Rectal smooth muscle tissue (tissue), 1 donor: ENCODE measurements at regions not wholly inside any gene's neighbourhood (a gene's known extent, or its start where the extent isn't known, plus 50 kb on each side); places are given as distances from the start of the nearest gene placed in this dataset.
"Not testable (repeated sequence)": the region's sequence is repeated elsewhere in the genome, so short reads cannot be mapped to it uniquely, and the experiment has no call there.

Experiments
- H3K27ac ChIP-seq: one replicate; pipeline ENCODE4 v1.7.0; 2013; ENCODE audit warnings: low read depth, low read length, inconsistent platforms
- H3K27me3 ChIP-seq: one replicate; pipeline ENCODE4 v1.7.0; 2013; ENCODE audit warnings: low read length; ENCODE audit not compliant: control insufficient read depth, insufficient read depth
- H3K36me3 ChIP-seq: one replicate; pipeline ENCODE4 v1.7.0; 2013; ENCODE audit warnings: low read length; ENCODE audit not compliant: control insufficient read depth, insufficient read depth
- H3K4me1 ChIP-seq: one replicate; pipeline ENCODE4 v1.7.0; 2013; ENCODE audit warnings: low read length; ENCODE audit not compliant: control insufficient read depth, insufficient read depth
- H3K4me3 ChIP-seq: one replicate; pipeline ENCODE4 v1.7.0; 2013; ENCODE audit warnings: low read length
- H3K9ac ChIP-seq: one replicate; pipeline ENCODE4 v1.7.0; 2013; ENCODE audit warnings: low read length

DNA sequence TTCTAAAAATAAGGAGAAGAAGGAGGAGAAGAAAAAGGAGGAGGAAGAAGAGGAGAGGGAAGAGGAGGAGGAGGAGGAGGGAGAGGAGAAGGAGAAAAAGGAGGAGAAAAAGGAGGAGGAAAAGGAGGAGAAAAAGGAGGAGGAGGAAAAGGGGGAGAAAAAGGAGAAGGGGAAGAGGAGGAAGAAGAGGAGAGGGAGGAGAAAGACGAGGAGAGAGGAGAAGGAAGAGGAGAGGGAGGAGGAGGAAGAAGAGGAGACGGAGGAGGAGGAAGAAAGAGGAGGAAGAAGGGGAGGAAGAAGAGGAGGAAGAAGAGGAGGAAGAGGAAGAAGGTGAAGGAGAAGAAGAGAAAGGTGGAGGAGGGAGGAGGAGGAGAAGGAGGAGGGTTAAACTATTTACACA lies 210.2 kb upstream of the TRPM3 start:
- H3K9ac ChIP-seq = no peak overlapping the region
- H3K4me1 ChIP-seq = no peaks in the 10 kb centered on the region
- no peak overlapping the region for H3K4me3 ChIP-seq
- H3K36me3 ChIP-seq = no peaks in the 10 kb centered on the region
- H3K27ac ChIP-seq = no peak overlapping the region
- H3K27me3 ChIP-seq = no peaks in the 10 kb centered on the region

DNA sequence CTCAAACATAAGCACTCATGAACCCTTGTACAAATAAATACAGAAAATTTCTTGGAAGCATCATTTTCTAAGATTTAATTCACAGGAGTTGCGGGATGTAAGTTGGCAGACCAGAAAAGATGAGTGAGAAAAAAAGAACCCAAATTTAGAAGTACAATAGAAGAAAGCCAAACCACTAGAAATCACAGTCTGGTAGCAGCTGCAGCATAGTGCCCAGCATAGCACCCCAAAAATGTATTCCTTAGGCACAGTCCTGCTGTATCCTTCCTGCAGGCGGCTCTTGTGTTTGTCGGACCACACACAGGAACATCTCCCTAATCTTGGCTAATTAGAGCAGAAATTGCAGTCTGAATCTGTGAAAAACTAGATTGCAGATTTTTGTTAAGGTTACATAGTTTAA lies 208.5 kb upstream of the TRPM3 start:
- Histone ChIP-seq H3K4me3 (no peak overlapping the region), H3K36me3 (no peaks in the 10 kb centered on the region), H3K4me1 (no peaks in the 10 kb centered on the region), H3K9ac (no peak overlapping the region), H3K27ac (no peak overlapping the region), H3K27me3 (no peaks in the 10 kb centered on the region)

DNA sequence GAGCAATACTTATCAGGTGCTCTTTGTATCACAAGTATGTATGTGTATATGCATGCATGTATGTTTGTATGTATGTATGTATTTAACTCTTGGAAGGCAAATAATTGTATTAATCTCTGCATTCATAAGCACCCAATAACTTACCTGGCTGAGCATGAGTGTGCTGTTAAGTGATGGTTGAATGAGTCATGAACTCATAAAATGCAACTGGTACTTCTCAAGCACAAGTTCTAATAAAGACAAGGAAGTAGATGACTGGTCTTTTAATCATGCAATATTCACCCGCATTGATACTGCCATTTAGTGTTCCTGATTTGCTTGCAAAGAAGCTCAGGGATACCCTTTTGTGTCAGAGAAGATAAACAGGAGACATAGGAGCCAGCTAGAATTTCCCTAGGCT lies 204.9 kb upstream of the TRPM3 start:
- H3K9ac ChIP-seq = no peak overlapping the region
- no peak overlapping the region for H3K27ac ChIP-seq
- no peaks in the 10 kb centered on the region for H3K4me1 ChIP-seq
- H3K36me3 ChIP-seq = no peaks in the 10 kb centered on the region
- H3K27me3 ChIP-seq = no peaks in the 10 kb centered on the region
- H3K4me3 ChIP-seq = no peak overlapping the region

DNA sequence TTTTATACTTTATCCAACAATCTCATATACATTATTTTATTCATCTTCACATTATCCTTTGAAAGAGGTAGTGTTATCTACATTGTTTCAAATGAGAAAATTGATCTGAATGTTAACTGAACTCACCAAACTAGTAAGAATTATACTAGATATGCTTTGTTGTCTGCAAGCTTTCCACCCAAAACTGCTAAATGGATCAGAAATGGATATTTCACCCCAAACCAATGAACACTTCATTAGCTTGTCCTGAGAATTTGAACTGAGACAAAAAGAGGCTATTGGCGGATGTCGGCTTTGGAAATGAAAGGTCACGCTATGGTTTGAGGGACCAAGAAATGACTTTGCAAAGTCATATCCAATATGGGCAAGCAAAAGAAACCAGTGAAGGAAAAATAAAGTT lies 201.9 kb upstream of the TRPM3 start:
- no peaks in the 10 kb centered on the region for H3K4me1 ChIP-seq
- no peak overlapping the region for H3K27ac ChIP-seq
- H3K4me3 ChIP-seq = no peak overlapping the region

DNA sequence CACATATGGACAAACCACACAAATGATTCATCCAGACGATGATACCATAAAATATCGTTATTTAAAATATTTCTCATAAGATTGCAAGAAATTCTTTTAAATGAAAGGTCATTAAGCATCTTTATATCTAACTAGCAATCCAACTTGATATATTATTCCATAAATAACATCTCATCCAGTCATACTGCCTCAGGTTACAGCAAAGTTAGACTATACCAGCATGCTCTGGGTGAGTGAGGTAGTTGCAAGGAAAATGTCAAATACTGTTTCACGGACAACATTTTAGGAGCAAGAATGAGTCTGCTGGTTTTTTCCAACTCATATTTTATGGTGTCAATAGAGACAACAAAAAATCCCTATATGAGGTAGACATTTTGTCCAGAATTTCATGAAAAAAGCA lies 200.9 kb upstream of the TRPM3 start:
- Histone ChIP-seq H3K27ac (no peak overlapping the region), H3K9ac (no peak overlapping the region), H3K36me3 (no peaks in the 10 kb centered on the region), H3K4me1 (no peaks in the 10 kb centered on the region), H3K27me3 (no peaks in the 10 kb centered on the region), H3K4me3 (no peak overlapping the region)

More for the DNA sequence above, 201.9 kb upstream of the TRPM3 start:
- no peaks in the 10 kb centered on the region for H3K36me3 ChIP-seq
- no peak overlapping the region for H3K9ac ChIP-seq
- no peaks in the 10 kb centered on the region for H3K27me3 ChIP-seq

DNA sequence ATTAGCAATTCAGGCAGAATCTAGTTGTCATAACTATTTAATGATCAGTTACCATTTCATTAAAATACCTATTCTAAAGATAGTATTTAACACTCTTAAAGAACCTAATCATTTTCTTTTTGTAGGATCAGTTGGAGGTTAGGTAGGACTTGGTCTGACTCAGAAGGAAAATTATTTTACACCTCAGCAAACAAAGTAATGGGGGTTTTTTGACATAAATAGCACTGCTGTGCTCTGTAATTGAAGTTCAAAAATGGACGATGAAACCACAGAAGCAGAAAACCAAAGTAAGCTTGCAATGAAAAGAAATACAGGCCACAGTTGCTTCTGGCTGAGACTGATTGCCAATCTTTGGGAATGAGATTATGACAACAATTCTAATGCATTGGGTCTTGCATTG lies 187.0 kb upstream of the TRPM3 start:
- Histone ChIP-seq H3K36me3 (no peaks in the 10 kb centered on the region), H3K27me3 (no peaks in the 10 kb centered on the region), H3K9ac (no peak overlapping the region), H3K4me1 (no peaks in the 10 kb centered on the region), H3K27ac (no peak overlapping the region), H3K4me3 (no peak overlapping the region)

DNA sequence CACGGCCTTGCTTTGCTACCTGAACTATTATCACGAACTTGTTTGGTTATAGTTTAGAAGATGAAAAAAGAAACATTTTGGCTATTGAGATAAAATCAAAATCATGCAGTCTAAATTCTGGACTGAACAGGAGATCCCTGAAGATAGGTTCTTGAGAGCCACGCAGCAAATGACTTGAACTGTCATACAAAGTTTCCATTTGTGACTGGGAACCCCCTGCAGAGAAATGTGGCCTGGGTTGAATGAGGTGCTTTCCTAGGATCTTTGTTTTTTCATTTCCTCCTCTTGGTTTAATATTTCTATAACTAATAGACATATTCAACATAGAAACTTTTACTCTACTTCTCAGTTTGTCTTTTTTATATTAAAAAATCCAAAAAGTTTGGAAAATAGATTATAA lies 184.7 kb upstream of the TRPM3 start:
- no peaks in the 10 kb centered on the region for H3K27me3 ChIP-seq
- no peak overlapping the region for H3K9ac ChIP-seq
- H3K4me3 ChIP-seq = no peak overlapping the region
- no peak overlapping the region for H3K27ac ChIP-seq
- H3K36me3 ChIP-seq = no peaks in the 10 kb centered on the region
- H3K4me1 ChIP-seq = no peaks in the 10 kb centered on the region

DNA sequence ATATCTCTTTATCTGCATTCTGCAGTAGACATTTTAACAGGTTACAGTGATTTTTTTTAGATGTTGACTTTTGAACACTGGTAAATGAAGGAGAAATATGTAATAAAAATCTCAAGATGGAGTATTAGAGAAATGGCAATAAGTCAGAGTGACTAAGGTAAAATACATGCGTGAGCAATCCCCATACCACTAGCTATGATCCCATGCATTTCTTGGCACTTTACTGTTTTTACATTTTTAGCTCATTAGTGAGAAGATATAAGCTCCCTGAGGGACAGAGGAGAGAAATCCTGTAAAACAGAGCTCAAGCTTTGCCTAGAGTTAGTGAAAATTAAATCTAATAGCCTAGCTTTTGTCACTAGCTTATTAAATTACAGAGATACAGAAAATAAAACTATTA lies 181.9 kb upstream of the TRPM3 start:
- H3K36me3 ChIP-seq = no peaks in the 10 kb centered on the region
- no peaks in the 10 kb centered on the region for H3K4me1 ChIP-seq
- no peak overlapping the region for H3K27ac ChIP-seq
- H3K27me3 ChIP-seq = no peaks in the 10 kb centered on the region
- H3K4me3 ChIP-seq = no peak overlapping the region
- no peak overlapping the region for H3K9ac ChIP-seq

DNA sequence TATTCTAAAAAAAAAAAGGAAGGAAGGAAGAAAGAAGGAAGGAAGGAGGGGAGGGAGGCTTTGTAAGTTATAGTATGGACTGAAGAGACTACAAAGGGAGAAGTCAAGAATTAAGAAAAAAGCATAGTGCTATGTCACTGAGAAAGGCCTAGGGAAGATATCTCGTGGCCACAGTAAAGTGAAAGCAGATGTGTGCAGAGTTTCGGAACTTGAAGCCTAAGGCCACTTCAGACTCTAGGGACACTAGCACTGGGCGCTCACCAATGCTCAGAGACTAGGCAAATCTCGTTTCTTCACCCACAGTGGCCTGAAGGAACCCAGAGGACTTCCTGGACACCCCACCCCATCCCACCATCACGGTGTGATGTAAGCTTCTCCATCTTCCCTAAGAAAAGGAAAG lies 181.4 kb upstream of the TRPM3 start:
- H3K27ac ChIP-seq = no peak overlapping the region
- no peaks in the 10 kb centered on the region for H3K4me1 ChIP-seq

DNA sequence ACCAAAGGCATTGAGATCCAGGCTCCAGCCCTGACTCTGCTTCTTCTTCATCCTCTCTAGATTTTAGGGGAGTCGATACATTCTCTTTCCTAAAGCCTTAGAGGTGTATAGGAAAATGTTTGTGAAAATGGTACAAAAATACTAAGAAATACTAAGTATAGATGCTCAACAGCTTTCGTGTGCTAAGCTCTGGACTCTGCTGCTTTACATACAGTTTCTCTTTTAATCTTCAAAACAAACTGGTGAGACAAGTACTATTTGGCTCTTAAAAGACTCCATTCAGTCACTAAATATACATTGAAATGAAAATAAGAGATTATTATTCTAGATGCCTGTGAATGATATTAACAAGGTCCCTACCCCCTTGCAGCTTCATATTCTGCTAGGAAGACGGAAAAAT lies 174.5 kb upstream of the TRPM3 start:
- no peaks in the 10 kb centered on the region for H3K27me3 ChIP-seq

More for the DNA sequence above, 181.4 kb upstream of the TRPM3 start:
- Histone ChIP-seq H3K36me3 (no peaks in the 10 kb centered on the region), H3K9ac (no peak overlapping the region), H3K27me3 (no peaks in the 10 kb centered on the region), H3K4me3 (no peak overlapping the region)

DNA sequence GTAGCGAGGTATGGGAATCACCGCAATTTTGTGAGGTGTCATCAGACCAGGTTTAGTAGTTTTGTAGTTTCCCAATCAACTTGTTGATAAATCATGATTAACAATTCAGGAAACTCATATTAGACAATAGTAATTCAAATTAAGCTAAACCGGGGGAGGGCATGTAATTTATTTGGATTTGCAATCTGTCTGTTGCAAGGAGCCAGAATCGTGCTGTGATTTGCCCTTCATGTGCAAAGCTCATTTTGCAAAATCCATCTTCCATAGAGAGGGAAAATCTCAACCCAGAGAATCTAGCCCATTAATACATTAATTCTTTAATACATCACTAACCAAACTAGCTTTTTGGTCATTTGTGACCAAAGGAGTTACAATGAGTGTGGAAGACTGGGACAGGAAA lies 164.7 kb upstream of the TRPM3 start:
- Histone ChIP-seq H3K36me3 (no peaks in the 10 kb centered on the region), H3K4me1 (no peaks in the 10 kb centered on the region), H3K27ac (no peak overlapping the region), H3K9ac (no peak overlapping the region), H3K27me3 (no peaks in the 10 kb centered on the region), H3K4me3 (no peak overlapping the region)

More for the DNA sequence above, 174.5 kb upstream of the TRPM3 start:
- H3K9ac ChIP-seq = no peak overlapping the region
- H3K36me3 ChIP-seq = no peaks in the 10 kb centered on the region
- no peak overlapping the region for H3K27ac ChIP-seq
- H3K4me1 ChIP-seq = no peaks in the 10 kb centered on the region
- no peak overlapping the region for H3K4me3 ChIP-seq

DNA sequence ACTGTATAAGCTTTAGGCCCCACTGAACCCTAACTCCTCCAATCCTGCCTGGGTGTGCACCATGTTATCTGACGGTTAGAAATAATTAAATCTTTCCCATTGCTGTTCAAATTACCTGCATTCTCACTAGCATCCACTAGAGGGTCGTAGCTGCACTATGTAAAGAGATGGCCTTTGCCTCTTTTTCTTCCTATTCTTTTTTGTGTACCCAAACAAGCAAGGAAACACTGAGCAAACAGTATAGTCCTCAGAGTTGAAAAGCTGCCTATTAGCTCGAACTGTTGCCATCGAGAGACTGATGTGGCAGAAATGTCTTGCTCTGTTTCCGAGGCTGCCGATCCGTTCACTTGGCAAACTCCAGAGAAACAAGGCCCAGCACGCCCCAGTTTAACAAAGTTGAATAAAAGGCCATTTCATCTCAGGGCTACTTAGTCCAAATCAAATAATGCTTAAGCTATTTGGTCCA lies 163.8 kb upstream of the TRPM3 start:
- H3K4me3 ChIP-seq = no peak overlapping the region
- H3K27me3 ChIP-seq = no peaks in the 10 kb centered on the region
- no peaks in the 10 kb centered on the region for H3K36me3 ChIP-seq
- no peak overlapping the region for H3K27ac ChIP-seq
- no peak overlapping the region for H3K9ac ChIP-seq
- H3K4me1 ChIP-seq = no peaks in the 10 kb centered on the region

DNA sequence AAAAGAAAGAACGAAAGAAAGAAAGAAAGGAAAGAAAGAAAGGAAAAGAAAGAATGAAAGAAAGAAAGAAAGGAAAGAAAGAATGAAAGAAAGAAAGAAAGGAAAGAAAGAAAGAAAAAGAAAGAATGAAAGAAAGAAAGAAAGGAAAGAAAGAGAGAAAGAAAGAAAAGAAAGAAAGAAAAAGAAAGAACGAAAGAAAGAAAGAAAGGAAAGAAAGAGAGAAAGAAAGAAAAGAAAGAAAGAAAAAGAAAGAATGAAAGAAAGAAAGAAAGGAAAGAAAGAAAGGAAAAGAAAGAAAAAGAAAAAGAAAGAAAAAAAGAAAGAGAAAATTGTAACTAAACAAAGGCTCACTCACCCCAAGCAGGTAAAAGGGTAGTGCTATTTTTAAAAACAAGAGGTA lies 160.7 kb upstream of the TRPM3 start:
- not testable (repeated sequence) for H3K27me3 ChIP-seq, H3K27ac ChIP-seq, H3K4me1 ChIP-seq, H3K9ac ChIP-seq, H3K36me3 ChIP-seq, H3K4me3 ChIP-seq
